RWPE1 (cell line): ENCODE measurements at regions not wholly inside any gene's neighbourhood (a gene's known extent, or its start where the extent isn't known, plus 50 kb on each side); places are given as distances from the start of the nearest gene placed in this dataset.

Experiments
- CTCF ChIA-PET: fragments of 350-600 bp; sonication (Branson Sonifier 250); formaldehyde crosslinking; extraction: SDS; loops from one replicate; lab custom pipeline; 2021; lab: Yijun Ruan, JAX
- POLR2A ChIA-PET: fragments of 400-600 bp; formaldehyde crosslinking; extraction: SDS; loops from one replicate; lab custom pipeline; 2020; ENCODE audit warnings: antibody characterized with exemption; ENCODE audit not compliant: low non-redundant PET; lab: Yijun Ruan, JAX
- DNase-seq: peaks from one replicate; pipeline ENCODE4 v3.0.0; 2012; ENCODE audit warnings: low spot score
- H3K27ac ChIP-seq: fragments of 450-650 bp; 2 replicates; pipeline ENCODE4 v1.5.1; 2017
- CTCF ChIP-seq: fragments of 450-650 bp; conservative IDR thresholded peaks from 2 replicates; pipeline ENCODE4 v1.5.1; 2017; ENCODE audit warnings: low read depth, mild to moderate bottlenecking

DNA sequence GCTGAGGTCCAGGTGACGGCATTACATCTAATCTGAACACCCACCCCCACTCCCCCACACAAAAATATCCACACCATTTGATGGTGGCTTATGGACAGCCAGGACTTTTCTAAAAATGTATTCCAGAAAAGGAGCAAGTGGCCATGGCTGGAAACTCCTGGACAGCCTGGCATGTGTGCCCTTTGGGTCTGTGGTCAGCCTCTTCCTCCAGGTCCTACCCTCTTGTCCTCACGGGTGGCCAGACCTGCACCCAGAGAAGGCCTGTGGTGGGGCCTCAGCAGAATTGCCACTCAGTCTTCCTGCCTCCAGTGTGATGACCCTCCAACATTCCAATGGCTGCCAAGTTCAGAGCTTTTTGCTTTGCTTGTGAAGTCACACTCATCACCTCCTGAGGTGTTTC is 600.6 kb downstream of the AJAP1 start:
- no peak for DNase-seq
- CTCF ChIA-PET = no interaction called here
- H3K27ac ChIP-seq = no peak overlapping the region
- no peak for TF ChIP-seq CTCF
- POLR2A ChIA-PET = no interaction called here

DNA sequence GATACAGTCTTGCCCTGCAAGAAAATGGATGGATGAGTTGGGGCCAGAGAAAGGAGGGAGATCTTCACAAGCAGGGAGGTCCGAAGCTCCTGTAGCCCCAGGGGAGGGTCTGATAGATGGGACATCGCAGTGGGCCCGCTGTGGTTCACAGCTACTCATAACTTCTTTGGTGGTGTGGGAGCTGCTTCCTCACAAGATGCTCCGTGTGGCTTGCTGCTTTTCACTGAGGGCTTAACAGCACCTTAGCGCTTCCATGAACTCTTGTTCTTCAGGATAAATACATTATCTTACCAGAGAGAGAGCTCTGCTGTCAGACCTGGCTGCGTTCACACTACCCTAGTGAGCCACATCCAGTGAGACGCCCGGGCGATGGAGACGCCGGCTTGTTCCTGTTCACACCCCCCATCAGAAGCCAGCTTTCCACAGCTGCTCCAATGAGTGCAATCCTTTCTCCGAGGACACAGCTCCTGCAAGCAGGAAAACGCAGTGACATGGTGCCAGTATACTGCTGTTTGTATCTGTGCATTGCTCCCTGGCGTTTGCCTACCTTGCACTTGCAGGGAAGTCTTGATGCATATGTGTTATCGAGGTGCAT is 599.8 kb downstream of the AJAP1 start:
- ChIA-PET CTCF (interaction anchor here (0.6 kb wide), 1 partner anchor 25 kb away, joined by 3 read pairs; no protein-coding TSS in a partner anchor), POLR2A (no interaction called here)
- no peak overlapping the region for H3K27ac ChIP-seq
- TF ChIP-seq CTCF = no peak
- DNase-seq = no peak

- DNase-seq = no peak
- ChIA-PET CTCF (no interaction called here), POLR2A (no interaction called here)
- H3K27ac ChIP-seq = no peak overlapping the region
- TF ChIP-seq CTCF = no peak
Observed at GRCh38 chr1:5253036-5253435, 598.6 kb downstream of the AJAP1 start.

- DNase-seq = no peak
- TF ChIP-seq CTCF = no peak
- no peak overlapping the region for H3K27ac ChIP-seq
- ChIA-PET CTCF (no interaction called here), POLR2A (no interaction called here)
Observed at GRCh38 chr1:5250336-5250735, 595.9 kb downstream of the AJAP1 start.

DNA sequence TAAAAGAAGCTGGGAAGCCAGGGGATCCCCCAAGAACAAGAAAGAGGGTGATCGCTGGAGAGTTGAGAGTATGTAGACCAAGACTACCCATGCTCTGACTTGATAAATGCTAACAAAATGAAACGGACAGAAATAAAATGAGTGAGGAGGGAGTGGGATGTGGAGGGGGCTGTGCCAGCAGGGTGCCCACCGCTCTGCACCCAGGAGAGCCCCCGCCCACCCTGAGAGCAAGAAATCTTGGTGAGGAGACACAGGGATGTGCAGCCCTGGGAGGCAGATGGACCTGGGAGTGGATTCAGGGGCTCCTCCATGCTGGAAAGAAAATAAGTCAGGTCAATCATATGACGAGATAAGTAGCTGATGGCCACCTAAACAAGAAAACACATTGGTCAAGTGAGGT is 590.9 kb downstream of the AJAP1 start:
- no peak for TF ChIP-seq CTCF
- DNase-seq = no peak
- CTCF ChIA-PET = no interaction called here
- POLR2A ChIA-PET = no interaction called here
- no peak overlapping the region for H3K27ac ChIP-seq

DNA sequence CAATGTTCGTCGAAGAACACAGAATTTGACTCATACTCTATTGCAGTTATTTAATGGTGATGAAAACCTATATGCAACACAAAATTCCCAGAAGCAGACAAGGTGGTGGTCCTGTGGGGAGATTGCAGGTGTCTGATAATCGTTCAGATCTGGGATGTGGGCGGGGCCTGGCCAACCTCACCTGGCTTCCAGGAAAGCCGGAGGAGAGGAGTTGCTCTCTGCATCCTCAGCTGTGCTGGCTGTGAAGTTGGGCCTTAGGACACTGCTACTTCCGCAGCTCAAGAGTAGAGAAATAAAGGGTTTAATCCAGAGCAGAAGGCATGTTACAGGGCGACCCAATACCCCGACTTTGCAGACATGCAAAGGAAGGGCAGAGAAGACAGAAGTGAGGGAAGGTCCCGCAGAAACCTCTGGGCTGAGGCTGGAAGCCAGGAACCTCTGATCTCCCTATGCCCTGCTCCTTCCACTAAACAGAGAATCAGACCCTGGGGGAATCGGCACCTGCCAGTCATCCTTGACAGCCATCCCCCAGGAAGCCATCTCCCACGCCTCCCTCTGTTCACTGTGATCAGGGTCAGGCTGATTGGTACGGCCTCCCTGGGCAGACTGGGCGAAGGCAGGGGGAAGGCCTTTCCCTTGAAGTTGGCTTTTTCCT is 590.3 kb downstream of the AJAP1 start:
- no peak overlapping the region for H3K27ac ChIP-seq
- TF ChIP-seq CTCF = no peak
- ChIA-PET CTCF (no interaction called here), POLR2A (no interaction called here)
- no peak for DNase-seq
